HL-60 (cell line): ENCODE measurements at regions not wholly inside any gene's neighbourhood (a gene's known extent, or its start where the extent isn't known, plus 50 kb on each side); places are given as distances from the start of the nearest gene placed in this dataset.
"Not testable (repeated sequence)": the region's sequence is repeated elsewhere in the genome, so short reads cannot be mapped to it uniquely, and the experiment has no call there.

ENCODE experiments used
- DNase-seq, 2 experiments: peaks; one replicate each; pipeline ENCODE4 v3.0.0-alpha.2; 2010 to 2020; ENCODE audit warnings: low read depth in 1 of 2, low spot score in 1 of 2
- H3K27ac ChIP-seq: fragments of 250-450 bp; sonication (Bioruptor Pico); replicated peaks from 2 replicates; pipeline ENCODE4 v1.5.1; 2020; ENCODE audit warnings: mild to moderate bottlenecking, moderate library complexity
- H3K27me3 ChIP-seq: fragments of 250-450 bp; sonication (Bioruptor Pico); 2 replicates; pipeline ENCODE4 v1.5.1; 2021; ENCODE audit warnings: mild to moderate bottlenecking, moderate library complexity; ENCODE audit not compliant: insufficient read depth, poor library complexity, severe bottlenecking
- H3K4me3 ChIP-seq: replicated peaks from 2 replicates; pipeline ENCODE4 v1.5.1; 2011; ENCODE audit warnings: mild to moderate bottlenecking, control low read depth, low read length; ENCODE audit not compliant: insufficient read depth
- CTCF ChIP-seq: IDR thresholded peaks from one replicate; pipeline ENCODE4 v1.5.1; 2011; ENCODE audit warnings: low read length, control low read depth, inconsistent platforms; ENCODE audit not compliant: insufficient read depth
- GABPA ChIP-seq: IDR thresholded peaks from 2 replicates; pipeline ENCODE4 v1.6.1; 2012; ENCODE audit warnings: low read depth
- POLR2AphosphoS5 ChIP-seq: IDR thresholded peaks from 2 replicates; pipeline ENCODE4 v1.6.1; 2012; ENCODE audit warnings: low read depth
- REST ChIP-seq: IDR thresholded peaks from 2 replicates; pipeline ENCODE4 v1.6.1; 2012; ENCODE audit warnings: low read depth; ENCODE audit not compliant: insufficient replicate concordance
- SPI1 ChIP-seq: IDR thresholded peaks from 2 replicates; pipeline ENCODE4 v1.6.1; 2012; ENCODE audit warnings: low read depth, mild to moderate bottlenecking, borderline replicate concordance

- DNase-seq: no peak
- Histone ChIP-seq H3K27me3 (no peaks in the 10 kb centered on the region), H3K27ac (no peak overlapping the region), H3K4me3 (no peak overlapping the region)
- no peak for TF ChIP-seq REST
- no peak for TF ChIP-seq GABPA
- TF ChIP-seq POLR2AphosphoS5: no peak
- TF ChIP-seq SPI1: no peak
- TF ChIP-seq CTCF: no peak
These were observed 292.7 kb upstream of the ADARB2 start for GRCh38 chr10:2030046-2030445.

- no peaks in the 10 kb centered on the region for H3K27me3 ChIP-seq
- DNase-seq: no peak
- no peak overlapping the region for H3K27ac ChIP-seq
- TF ChIP-seq REST (no peak), GABPA (no peak), POLR2AphosphoS5 (no peak), CTCF (no peak), SPI1 (no peak)
- no peak overlapping the region for H3K4me3 ChIP-seq
These were observed 289.6 kb upstream of the ADARB2 start for GRCh38 chr10:2026936-2027335.

- H3K27ac ChIP-seq, DNase-seq, H3K27me3 ChIP-seq, H3K4me3 ChIP-seq: not testable (repeated sequence)
These were observed 287.4 kb upstream of the ADARB2 start for GRCh38 chr10:2024750-2025149.

GRCh38 chr10:2023687-2024086 is 286.4 kb upstream of the ADARB2 start:
- TF ChIP-seq SPI1 (no peak), REST (no peak), POLR2AphosphoS5 (no peak), CTCF (no peak), GABPA (no peak)
- DNase-seq: no peak
- Histone ChIP-seq H3K27me3 (no peaks in the 10 kb centered on the region), H3K27ac (no peak overlapping the region), H3K4me3 (no peak overlapping the region)
